Keratinocyte (primary cell): ENCODE measurements at regions not wholly inside any gene's neighbourhood (a gene's known extent, or its start where the extent isn't known, plus 50 kb on each side); places are given as distances from the start of the nearest gene placed in this dataset.

Source experiments
- DNase-seq: peaks from one replicate; pipeline ENCODE4 v3.0.0-alpha.2; 2011; ENCODE audit warnings: low read depth, missing footprints, low spot score
- FAIRE-seq: peaks from 2 replicates; lab custom pipeline; 2011; peaks lifted over from hg19 to GRCh38; lab: Jason Lieb, UNC
- H2AFZ ChIP-seq: 2 replicates; pipeline ENCODE4 v1.6.0; 2012; ENCODE audit warnings: low read length, control low read depth, inconsistent platforms; ENCODE audit not compliant: control insufficient read depth
- H3K27ac ChIP-seq: 2 replicates; pipeline ENCODE4 v1.5.1; 2011; ENCODE audit warnings: low read length; ENCODE audit not compliant: control insufficient read depth, insufficient read depth
- H3K27me3 ChIP-seq: 3 replicates; pipeline ENCODE4 v1.6.0; 2011; ENCODE audit warnings: low read length; ENCODE audit not compliant: control insufficient read depth, insufficient read depth; ENCODE audit errors: extremely low read depth
- H3K36me3 ChIP-seq, 2 experiments: 2 replicates in 1 of 2; 3 replicates in 1 of 2; pipeline ENCODE4 v1.5.1; 2011; ENCODE audit warnings: low read length in 2 of 2, mild to moderate bottlenecking in 1 of 2; ENCODE audit not compliant: control insufficient read depth in 2 of 2, insufficient read depth in 2 of 2; ENCODE audit errors: extremely low read depth in 1 of 2
- H3K4me1 ChIP-seq: 3 replicates; pipeline ENCODE4 v1.5.1; 2011; ENCODE audit warnings: low read length; ENCODE audit not compliant: control insufficient read depth, insufficient read depth; ENCODE audit errors: extremely low read depth
- H3K4me2 ChIP-seq: 3 replicates; pipeline ENCODE4 v1.6.0; 2011; ENCODE audit warnings: low read depth, low read length; ENCODE audit not compliant: control insufficient read depth, insufficient read depth; ENCODE audit errors: extremely low read depth
- H3K4me3 ChIP-seq, 3 experiments: fragments of 200-600 bp in 1 of 3; sonication (generic) in 1 of 3; 2 replicates in 2 of 3; 3 replicates in 1 of 3; pipeline ENCODE4 v1.5.1; 2011 to 2016; ENCODE audit warnings: low read length in 3 of 3, mild to moderate bottlenecking in 3 of 3, control low read depth in 2 of 3, inconsistent platforms in 1 of 3, low read depth in 1 of 3, mixed read lengths in 1 of 3, mixed run types in 1 of 3, moderate library complexity in 1 of 3; ENCODE audit not compliant: control insufficient read depth in 2 of 3, insufficient read depth in 2 of 3; ENCODE audit errors: extremely low read depth in 1 of 3
- H3K79me2 ChIP-seq: 2 replicates; pipeline ENCODE4 v1.6.0; 2012; ENCODE audit warnings: low read length; ENCODE audit not compliant: control insufficient read depth, insufficient read depth
- H3K9ac ChIP-seq: 3 replicates; pipeline ENCODE4 v1.6.0; 2011; ENCODE audit warnings: low read length; ENCODE audit not compliant: control insufficient read depth, insufficient read depth; ENCODE audit errors: extremely low read depth
- H3K9me1 ChIP-seq: 3 replicates; pipeline ENCODE4 v1.6.0; 2011; ENCODE audit warnings: low read length; ENCODE audit not compliant: control insufficient read depth, insufficient read depth; ENCODE audit errors: extremely low read depth
- H3K9me3 ChIP-seq: 2 replicates; pipeline ENCODE4 v1.5.1; 2012; ENCODE audit warnings: low read depth, low read length; ENCODE audit not compliant: control insufficient read depth
- H4K20me1 ChIP-seq: 3 replicates; pipeline ENCODE4 v1.6.0; 2011; ENCODE audit warnings: low read length; ENCODE audit not compliant: control insufficient read depth, insufficient read depth; ENCODE audit errors: extremely low read depth
- EZH2 ChIP-seq: IDR thresholded peaks from one replicate; pipeline ENCODE4 v1.6.1; 2012; ENCODE audit warnings: inconsistent platforms, mild to moderate bottlenecking, low read length, moderate library complexity
- dilution Hi-C: fragments of 300-500 bp; cut with MboI; formaldehyde crosslinking; loops from one replicate; pipeline ENCODE4 v1.7.0; 2020; ENCODE audit warnings: low sequenced_read_pairs; ENCODE audit not compliant: extremely low pct_ligation_motif_present
- TF ChIP-seq, protein P1 (sequence below), 3 experiments: IDR thresholded peaks in 1 of 3; conservative IDR thresholded peaks in 1 of 3; optimal IDR thresholded peaks in 1 of 3; 2 replicates in 2 of 3; 3 replicates in 1 of 3; pipeline versions ENCODE3 to v1.5.1; 2011; ENCODE audit warnings: low read length in 3 of 3, mild to moderate bottlenecking in 3 of 3, moderate library complexity in 2 of 3, control low read depth in 1 of 3, inconsistent platforms in 1 of 3; ENCODE audit not compliant: insufficient read depth in 2 of 3; ENCODE audit errors: extremely low read depth in 1 of 3

DNA sequence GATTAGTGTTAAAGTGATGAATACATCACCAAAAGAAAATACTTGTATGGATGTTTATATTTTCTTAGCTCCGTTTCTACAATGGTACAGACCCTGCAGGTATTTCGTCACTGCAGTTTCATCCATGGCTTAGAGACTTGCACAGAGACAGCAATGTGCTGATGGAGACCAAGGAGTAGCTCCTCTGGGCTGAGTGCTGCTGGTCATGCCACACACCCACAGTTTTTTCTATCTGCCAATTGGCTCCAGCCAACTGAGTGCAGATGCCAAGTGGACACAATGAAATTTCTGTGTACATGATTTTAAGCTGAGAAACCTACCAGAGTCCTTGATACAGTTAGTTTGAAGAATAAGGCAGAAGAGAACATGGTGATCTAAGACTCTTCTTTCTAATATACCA, 145.9 kb upstream of the ADCY2 start:
- DNase-seq, result no peak
- no peak overlapping the region for H3K4me3 ChIP-seq
- dilution Hi-C loops, result no loop called here
- H3K4me2 ChIP-seq, result no peak overlapping the region
- H3K79me2 ChIP-seq, result no peaks in the 10 kb centered on the region
- H3K27ac ChIP-seq, result no peak overlapping the region
- no peaks in the 10 kb centered on the region for H3K9me3 ChIP-seq
- no peaks in the 10 kb centered on the region for H3K27me3 ChIP-seq
- TF ChIP-seq, protein P1, sequence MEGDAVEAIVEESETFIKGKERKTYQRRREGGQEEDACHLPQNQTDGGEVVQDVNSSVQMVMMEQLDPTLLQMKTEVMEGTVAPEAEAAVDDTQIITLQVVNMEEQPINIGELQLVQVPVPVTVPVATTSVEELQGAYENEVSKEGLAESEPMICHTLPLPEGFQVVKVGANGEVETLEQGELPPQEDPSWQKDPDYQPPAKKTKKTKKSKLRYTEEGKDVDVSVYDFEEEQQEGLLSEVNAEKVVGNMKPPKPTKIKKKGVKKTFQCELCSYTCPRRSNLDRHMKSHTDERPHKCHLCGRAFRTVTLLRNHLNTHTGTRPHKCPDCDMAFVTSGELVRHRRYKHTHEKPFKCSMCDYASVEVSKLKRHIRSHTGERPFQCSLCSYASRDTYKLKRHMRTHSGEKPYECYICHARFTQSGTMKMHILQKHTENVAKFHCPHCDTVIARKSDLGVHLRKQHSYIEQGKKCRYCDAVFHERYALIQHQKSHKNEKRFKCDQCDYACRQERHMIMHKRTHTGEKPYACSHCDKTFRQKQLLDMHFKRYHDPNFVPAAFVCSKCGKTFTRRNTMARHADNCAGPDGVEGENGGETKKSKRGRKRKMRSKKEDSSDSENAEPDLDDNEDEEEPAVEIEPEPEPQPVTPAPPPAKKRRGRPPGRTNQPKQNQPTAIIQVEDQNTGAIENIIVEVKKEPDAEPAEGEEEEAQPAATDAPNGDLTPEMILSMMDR (optimal IDR thresholded peaks at IDR 0.05 in 1 of 3, IDR thresholded peaks at IDR 0.05 in 1 of 3, conservative IDR thresholded peaks at IDR 0.05 in 1 of 3; ENCODE audit: extremely low read depth in 1 of 3, insufficient read depth in 2 of 3, low read length in 3 of 3), result no peak
- TF ChIP-seq EZH2, result no peak
- H2AFZ ChIP-seq, result no peak overlapping the region
- no peaks in the 10 kb centered on the region for H3K36me3 ChIP-seq
- H3K9me1 ChIP-seq, result no peaks in the 10 kb centered on the region
- H4K20me1 ChIP-seq, result no peaks in the 10 kb centered on the region
- no peak for FAIRE-seq
- H3K9ac ChIP-seq, result no peak overlapping the region
- H3K4me1 ChIP-seq, result no peaks in the 10 kb centered on the region

DNA sequence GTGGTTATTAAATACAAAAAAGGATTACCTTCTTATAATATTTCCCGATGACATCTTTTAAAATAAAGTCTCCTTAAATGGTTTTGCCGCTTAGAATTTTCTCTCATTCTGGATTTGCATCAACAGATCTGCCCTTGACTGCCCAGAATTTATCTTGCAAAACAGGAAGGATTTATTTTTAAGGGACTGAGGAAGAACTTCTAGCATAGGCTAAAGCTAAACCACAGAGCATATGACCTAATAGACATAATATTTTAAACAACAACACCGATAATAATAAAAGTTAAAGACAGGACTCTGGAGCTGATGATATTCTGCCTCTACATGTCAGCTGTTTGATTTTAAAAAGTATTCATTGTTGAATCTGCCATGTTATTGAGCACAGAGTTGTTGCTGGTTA, 145.3 kb upstream of the ADCY2 start:
- Histone ChIP-seq H3K79me2 (no peaks in the 10 kb centered on the region), H3K36me3 (no peaks in the 10 kb centered on the region), H3K27ac (no peak overlapping the region), H3K9me1 (no peaks in the 10 kb centered on the region), H4K20me1 (no peaks in the 10 kb centered on the region), H3K9ac (no peak overlapping the region), H3K4me3 (no peak overlapping the region), H3K27me3 (no peaks in the 10 kb centered on the region), H2AFZ (no peak overlapping the region), H3K9me3 (no peaks in the 10 kb centered on the region), H3K4me1 (no peaks in the 10 kb centered on the region), H3K4me2 (no peak overlapping the region)
- dilution Hi-C loops, result no loop called here
- no peak for FAIRE-seq
- TF ChIP-seq, protein P1 (optimal IDR thresholded peaks at IDR 0.05 in 1 of 3, IDR thresholded peaks at IDR 0.05 in 1 of 3, conservative IDR thresholded peaks at IDR 0.05 in 1 of 3; ENCODE audit: extremely low read depth in 1 of 3, insufficient read depth in 2 of 3, low read length in 3 of 3), result no peak
- no peak for TF ChIP-seq EZH2
- DNase-seq, result no peak
